GM12892 (cell line): ENCODE measurements at regions not wholly inside any gene's neighbourhood (a gene's known extent, or its start where the extent isn't known, plus 50 kb on each side); places are given as distances from the start of the nearest gene placed in this dataset.

Source experiments
- POLR2A ChIP-seq: IDR thresholded peaks from 2 replicates; pipeline ENCODE4 v1.6.1; 2011; ENCODE audit warnings: low read depth, low read length, control low read depth
- POLR2AphosphoS5 ChIP-seq: IDR thresholded peaks from 2 replicates; pipeline ENCODE4 v1.6.1; 2011; ENCODE audit warnings: low read depth, low read length, control low read depth
- TAF1 ChIP-seq: IDR thresholded peaks from 2 replicates; pipeline ENCODE4 v1.6.1; 2011; ENCODE audit warnings: low read depth, mild to moderate bottlenecking, control low read depth, low read length, borderline replicate concordance

DNA sequence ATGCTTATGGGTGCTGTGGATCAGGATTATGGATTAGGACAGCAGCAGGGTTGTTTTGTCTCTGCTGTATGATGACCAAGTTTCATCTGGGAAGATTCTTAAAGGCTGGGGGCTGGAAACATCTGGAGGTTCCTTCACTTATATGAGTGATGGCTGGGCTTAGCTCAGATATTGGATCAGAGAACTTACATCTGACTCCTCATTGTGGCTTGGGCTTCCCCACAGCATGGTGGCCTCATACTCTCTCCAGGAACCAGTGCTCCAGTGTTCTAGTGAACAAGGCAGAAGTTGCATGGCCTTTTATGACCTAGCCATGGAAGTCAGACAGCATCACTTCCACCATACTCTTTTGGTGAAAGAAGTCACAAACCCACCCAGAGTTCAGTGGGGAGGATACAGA lies 336.1 kb upstream of the TBX3 start:
- TF ChIP-seq POLR2A = no peak
- TF ChIP-seq POLR2AphosphoS5 = no peak
- no peak for TF ChIP-seq TAF1
